ENCODE measurements at regions not wholly inside any gene's neighbourhood (a gene's known extent, or its start where the extent isn't known, plus 50 kb on each side); places are given as distances from the start of the nearest gene placed in this dataset.
"Not testable (repeated sequence)": the region's sequence is repeated elsewhere in the genome, so short reads cannot be mapped to it uniquely, and the experiment has no call there.

- TF ChIP-seq NFRKB (IDR thresholded peaks at IDR 0.05) (no peak), SP1 (IDR thresholded peaks at IDR 0.05) (no peak), HDGF (IDR thresholded peaks at IDR 0.05; ENCODE audit: borderline replicate concordance) (no peak), CTBP1 (IDR thresholded peaks at IDR 0.05; ENCODE audit: borderline replicate concordance) (no peak), FOXA1 (IDR thresholded peaks at IDR 0.05) (no peak), SUZ12 (IDR thresholded peaks at IDR 0.05) (no peak), BHLHE40 (IDR thresholded peaks at IDR 0.05; ENCODE audit: borderline replicate concordance) (no peak), TARDBP (IDR thresholded peaks at IDR 0.05) (no peak), ARNT (IDR thresholded peaks at IDR 0.05) (no peak), ELF4 (IDR thresholded peaks at IDR 0.05) (no peak), ZNF384 (IDR thresholded peaks at IDR 0.05) (no peak), FOXK2 (IDR thresholded peaks at IDR 0.05) (no peak), L3MBTL2 (conservative IDR thresholded peaks at IDR 0.05) (no peak), LEF1 (IDR thresholded peaks at IDR 0.05; ENCODE audit: borderline replicate concordance) (no peak)
- TF ChIP-seq, protein P1, sequence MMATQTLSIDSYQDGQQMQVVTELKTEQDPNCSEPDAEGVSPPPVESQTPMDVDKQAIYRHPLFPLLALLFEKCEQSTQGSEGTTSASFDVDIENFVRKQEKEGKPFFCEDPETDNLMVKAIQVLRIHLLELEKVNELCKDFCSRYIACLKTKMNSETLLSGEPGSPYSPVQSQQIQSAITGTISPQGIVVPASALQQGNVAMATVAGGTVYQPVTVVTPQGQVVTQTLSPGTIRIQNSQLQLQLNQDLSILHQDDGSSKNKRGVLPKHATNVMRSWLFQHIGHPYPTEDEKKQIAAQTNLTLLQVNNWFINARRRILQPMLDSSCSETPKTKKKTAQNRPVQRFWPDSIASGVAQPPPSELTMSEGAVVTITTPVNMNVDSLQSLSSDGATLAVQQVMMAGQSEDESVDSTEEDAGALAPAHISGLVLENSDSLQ (IDR thresholded peaks at IDR 0.05) = no peak
- CTCF ChIA-PET = no interaction called here
- POLR2A ChIA-PET = no interaction called here
- DNase-seq (ENCODE audit: extremely low spot score) = no peak
These were observed 1420.0 kb upstream of the EYS start for GRCh38 chr6:67127041-67127440.

- ChIA-PET POLR2A (no interaction called here), CTCF (no interaction called here)
- DNase-seq (ENCODE audit: extremely low spot score) = no peak
- TF ChIP-seq LEF1 (IDR thresholded peaks at IDR 0.05; ENCODE audit: borderline replicate concordance) (no peak), FOXM1 (IDR thresholded peaks at IDR 0.05; ENCODE audit: borderline replicate concordance) (no peak), SP1 (IDR thresholded peaks at IDR 0.05) (no peak), L3MBTL2 (conservative IDR thresholded peaks at IDR 0.05) (no peak), BHLHE40 (IDR thresholded peaks at IDR 0.05; ENCODE audit: borderline replicate concordance) (no peak)
- TF ChIP-seq, protein P1 (IDR thresholded peaks at IDR 0.05) = no peak
These were observed 1414.1 kb upstream of the EYS start for GRCh38 chr6:67121115-67121514.

GRCh38 chr6:67112120-67112519 is 1405.1 kb upstream of the EYS start:
- CTCF ChIA-PET = no interaction called here
- POLR2A ChIA-PET = no interaction called here
- DNase-seq (ENCODE audit: extremely low spot score) = no peak
- TF ChIP-seq CTBP1 (IDR thresholded peaks at IDR 0.05; ENCODE audit: borderline replicate concordance) (no peak), SP1 (IDR thresholded peaks at IDR 0.05) (no peak), ZNF384 (IDR thresholded peaks at IDR 0.05) (no peak), ARNT (IDR thresholded peaks at IDR 0.05) (no peak), FOXM1 (IDR thresholded peaks at IDR 0.05; ENCODE audit: borderline replicate concordance) (no peak), HDGF (IDR thresholded peaks at IDR 0.05; ENCODE audit: borderline replicate concordance) (no peak), L3MBTL2 (conservative IDR thresholded peaks at IDR 0.05) (no peak), FOXA1 (IDR thresholded peaks at IDR 0.05) (no peak), BHLHE40 (IDR thresholded peaks at IDR 0.05; ENCODE audit: borderline replicate concordance) (no peak), LEF1 (IDR thresholded peaks at IDR 0.05; ENCODE audit: borderline replicate concordance) (no peak), FOXK2 (IDR thresholded peaks at IDR 0.05) (no peak), SUZ12 (IDR thresholded peaks at IDR 0.05) (no peak), TARDBP (IDR thresholded peaks at IDR 0.05) (no peak), ELF4 (IDR thresholded peaks at IDR 0.05) (no peak), NFRKB (IDR thresholded peaks at IDR 0.05) (no peak)
- TF ChIP-seq, protein P1 (IDR thresholded peaks at IDR 0.05) = no peak

DNA sequence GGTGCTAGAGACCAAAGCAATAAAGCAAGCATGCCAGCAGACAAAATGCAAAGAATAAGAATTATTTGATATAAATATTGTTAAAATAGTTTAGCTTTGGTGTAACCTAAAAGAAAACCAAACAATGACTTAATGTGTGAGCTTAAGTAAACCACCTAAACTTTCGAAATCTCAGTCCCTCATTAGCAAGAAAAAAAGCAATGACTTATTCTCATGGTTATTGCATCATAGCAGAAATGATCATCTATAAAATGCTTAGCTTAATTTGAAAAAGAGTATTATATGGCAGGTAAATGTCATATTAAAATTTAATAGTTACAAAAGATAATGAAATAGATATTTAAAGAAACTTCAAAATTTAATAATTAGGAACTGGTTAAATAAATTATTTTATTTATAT is 1395.7 kb upstream of the EYS start:
- DNase-seq (ENCODE audit: extremely low spot score) = no peak
- ChIA-PET CTCF (no interaction called here), POLR2A (no interaction called here)
- TF ChIP-seq SP1 (IDR thresholded peaks at IDR 0.05) (no peak), SUZ12 (IDR thresholded peaks at IDR 0.05) (no peak), LEF1 (IDR thresholded peaks at IDR 0.05; ENCODE audit: borderline replicate concordance) (no peak), FOXM1 (IDR thresholded peaks at IDR 0.05; ENCODE audit: borderline replicate concordance) (no peak), FOXA1 (IDR thresholded peaks at IDR 0.05) (no peak)

GRCh38 chr6:67095618-67096226 is 1388.7 kb upstream of the EYS start:
- POLR2A ChIA-PET; DNase-seq (ENCODE audit: extremely low spot score); CTCF ChIA-PET: not testable (repeated sequence)

DNA sequence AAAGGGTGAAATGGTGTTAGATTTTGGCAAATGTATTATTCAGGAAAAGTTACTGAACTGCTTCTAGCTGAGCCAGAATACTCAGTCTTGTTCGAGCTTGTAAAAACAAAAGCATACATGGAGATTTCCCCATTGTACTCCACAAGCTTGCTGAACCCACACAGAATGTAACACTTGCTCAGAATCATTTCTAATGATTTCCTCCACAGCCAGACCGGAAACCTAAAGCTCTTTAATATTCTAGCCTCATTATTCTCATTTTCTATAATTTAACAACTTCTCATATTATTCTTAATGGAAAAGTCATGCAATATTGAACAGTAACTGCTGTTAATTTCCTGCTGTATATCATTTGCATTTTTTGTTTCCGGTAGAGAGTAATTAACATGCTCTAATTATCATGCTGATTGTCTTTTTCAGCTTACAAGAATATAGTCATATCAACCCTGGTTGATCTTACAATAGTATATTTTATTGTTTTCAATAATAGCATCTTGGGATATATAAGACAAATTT is 1387.5 kb upstream of the EYS start:
- TF ChIP-seq LEF1 (IDR thresholded peaks at IDR 0.05; ENCODE audit: borderline replicate concordance) (no peak), CTBP1 (IDR thresholded peaks at IDR 0.05; ENCODE audit: borderline replicate concordance) (no peak), BHLHE40 (IDR thresholded peaks at IDR 0.05; ENCODE audit: borderline replicate concordance) (no peak), ELF4 (IDR thresholded peaks at IDR 0.05) (no peak), SP1 (IDR thresholded peaks at IDR 0.05) (no peak), HDGF (IDR thresholded peaks at IDR 0.05; ENCODE audit: borderline replicate concordance) (no peak), TARDBP (IDR thresholded peaks at IDR 0.05) (no peak), ZNF384 (IDR thresholded peaks at IDR 0.05) (no peak), ARNT (IDR thresholded peaks at IDR 0.05) (no peak), NFRKB (IDR thresholded peaks at IDR 0.05) (no peak), FOXM1 (IDR thresholded peaks at IDR 0.05; ENCODE audit: borderline replicate concordance) (no peak), FOXK2 (IDR thresholded peaks at IDR 0.05) (no peak), FOXA1 (IDR thresholded peaks at IDR 0.05) (no peak), SUZ12 (IDR thresholded peaks at IDR 0.05) (no peak), L3MBTL2 (conservative IDR thresholded peaks at IDR 0.05) (no peak)
- TF ChIP-seq, protein P1 (IDR thresholded peaks at IDR 0.05) = no peak
- no peak for DNase-seq (ENCODE audit: extremely low spot score)
- POLR2A ChIA-PET = no interaction called here
- CTCF ChIA-PET = no interaction called here
